ENCODE measurements at regions not wholly inside any gene's neighbourhood (a gene's known extent, or its start where the extent isn't known, plus 50 kb on each side); places are given as distances from the start of the nearest gene placed in this dataset.

- no peaks in the 10 kb centered on the region for H3K9me3 ChIP-seq (replicated peaks; ENCODE audit: control insufficient read depth, low read depth, low read length)
These were observed 1299.2 kb upstream of the ATXN8OS start for GRCh38 chr13:68808456-68808855.

DNA sequence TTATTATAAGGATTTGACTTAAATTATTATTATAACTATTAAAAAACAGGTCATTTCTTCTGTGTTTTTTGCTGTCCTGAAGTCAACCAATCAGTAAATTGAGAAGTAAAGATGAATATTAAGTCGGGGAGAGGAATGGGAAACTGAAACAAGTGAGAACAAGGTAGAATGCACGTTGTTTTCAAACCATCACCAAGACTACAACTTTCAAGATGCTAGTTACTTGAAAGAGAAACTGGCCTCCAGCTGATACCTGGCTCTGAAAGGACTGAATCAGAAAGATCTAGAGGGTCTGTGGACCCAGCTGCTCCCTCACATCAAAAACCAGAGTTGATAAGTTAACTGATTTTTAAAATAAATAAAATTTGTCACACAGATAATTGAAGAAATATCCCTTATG, 1301.5 kb upstream of the ATXN8OS start:
- no CpG with 5 or more reads among the region's 2 CpGs for WGBS (ENCODE audit: insufficient coverage)
- H3K27ac ChIP-seq (ENCODE audit: low read length): no peak overlapping the region
- no peak overlapping the region for H3K4me3 ChIP-seq (ENCODE audit: low read length)
- no peaks in the 10 kb centered on the region for H3K9me3 ChIP-seq (replicated peaks; ENCODE audit: control insufficient read depth, low read depth, low read length)
- H3K36me3 ChIP-seq (ENCODE audit: control insufficient read depth, insufficient read depth, low read length): no peaks in the 10 kb centered on the region
- H3K4me1 ChIP-seq (ENCODE audit: control insufficient read depth, insufficient read depth, low read length): no peaks in the 10 kb centered on the region
- no peaks in the 10 kb centered on the region for H3K27me3 ChIP-seq (ENCODE audit: control insufficient read depth, insufficient read depth, low read length)
- no peak for DNase-seq

More at GRCh38 chr13:68808456-68808855, 1299.2 kb upstream of the ATXN8OS start:
- Histone ChIP-seq H3K4me3 (ENCODE audit: low read length) (no peak overlapping the region), H3K27me3 (ENCODE audit: control insufficient read depth, insufficient read depth, low read length) (no peaks in the 10 kb centered on the region), H3K27ac (ENCODE audit: low read length) (no peak overlapping the region), H3K4me1 (ENCODE audit: control insufficient read depth, insufficient read depth, low read length) (no peaks in the 10 kb centered on the region), H3K36me3 (ENCODE audit: control insufficient read depth, insufficient read depth, low read length) (no peaks in the 10 kb centered on the region)
- DNase-seq: no peak
- WGBS (ENCODE audit: insufficient coverage): 60% methylated on average over 1 of the region's 3 CpGs

DNA sequence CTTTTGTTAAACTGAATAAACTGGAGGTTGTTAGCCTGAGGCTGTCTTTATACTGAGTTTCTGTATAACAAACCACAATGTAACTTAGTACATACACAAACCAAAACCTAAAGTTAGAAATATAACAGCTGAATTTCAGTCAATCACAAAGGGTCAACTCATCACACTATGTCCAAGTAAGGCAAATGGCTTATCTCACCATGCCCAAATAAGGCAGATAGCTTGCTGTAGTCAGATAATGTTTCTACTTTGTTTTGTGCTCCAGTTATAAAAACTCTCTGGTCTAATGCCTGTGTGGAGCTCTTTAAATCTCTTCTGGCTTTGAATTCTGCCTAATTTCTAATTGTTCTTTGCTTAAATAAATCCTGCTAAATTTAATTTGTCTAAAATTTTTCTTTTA, 1323.4 kb upstream of the ATXN8OS start:
- no peaks in the 10 kb centered on the region for H3K4me1 ChIP-seq (ENCODE audit: control insufficient read depth, insufficient read depth, low read length)
- H3K27me3 ChIP-seq (ENCODE audit: control insufficient read depth, insufficient read depth, low read length): no peaks in the 10 kb centered on the region
- H3K4me3 ChIP-seq (ENCODE audit: low read length): no peak overlapping the region
- H3K36me3 ChIP-seq (ENCODE audit: control insufficient read depth, insufficient read depth, low read length): no peaks in the 10 kb centered on the region
- peaks cover 3% of the 10 kb centered on the region for H3K9me3 ChIP-seq (replicated peaks; ENCODE audit: control insufficient read depth, low read depth, low read length)
- no peak for DNase-seq
- H3K27ac ChIP-seq (ENCODE audit: low read length): no peak overlapping the region

GRCh38 chr13:68759617-68760016, 1348.0 kb upstream of the ATXN8OS start:
- no peak for DNase-seq
- no peaks in the 10 kb centered on the region for H3K36me3 ChIP-seq (ENCODE audit: control insufficient read depth, insufficient read depth, low read length)
- no peak overlapping the region for H3K4me3 ChIP-seq (ENCODE audit: low read length)
- no peaks in the 10 kb centered on the region for H3K9me3 ChIP-seq (replicated peaks; ENCODE audit: control insufficient read depth, low read depth, low read length)
- no CpG with 5 or more reads among the region's 2 CpGs for WGBS (ENCODE audit: insufficient coverage)
- no peaks in the 10 kb centered on the region for H3K4me1 ChIP-seq (ENCODE audit: control insufficient read depth, insufficient read depth, low read length)
- H3K27me3 ChIP-seq (ENCODE audit: control insufficient read depth, insufficient read depth, low read length): no peaks in the 10 kb centered on the region
- H3K27ac ChIP-seq (ENCODE audit: low read length): no peak overlapping the region

GRCh38 chr13:68749796-68750195, 1357.8 kb upstream of the ATXN8OS start:
- Histone ChIP-seq H3K27me3 (ENCODE audit: control insufficient read depth, insufficient read depth, low read length) (no peaks in the 10 kb centered on the region), H3K4me1 (ENCODE audit: control insufficient read depth, insufficient read depth, low read length) (no peaks in the 10 kb centered on the region), H3K9me3 (replicated peaks; ENCODE audit: control insufficient read depth, low read depth, low read length) (no peaks in the 10 kb centered on the region), H3K27ac (ENCODE audit: low read length) (no peak overlapping the region), H3K4me3 (ENCODE audit: low read length) (no peak overlapping the region), H3K36me3 (ENCODE audit: control insufficient read depth, insufficient read depth, low read length) (no peaks in the 10 kb centered on the region)
- no peak for DNase-seq

GRCh38 chr13:68748038-68748437, 1359.6 kb upstream of the ATXN8OS start:
- DNase-seq: no peak
- H3K27ac ChIP-seq (ENCODE audit: low read length): no peak overlapping the region
- H3K36me3 ChIP-seq (ENCODE audit: control insufficient read depth, insufficient read depth, low read length): no peaks in the 10 kb centered on the region
- WGBS (ENCODE audit: insufficient coverage): 90% methylated on average over 2 of the region's 5 CpGs
- no peaks in the 10 kb centered on the region for H3K9me3 ChIP-seq (replicated peaks; ENCODE audit: control insufficient read depth, low read depth, low read length)
- H3K4me3 ChIP-seq (ENCODE audit: low read length): no peak overlapping the region
- no peaks in the 10 kb centered on the region for H3K27me3 ChIP-seq (ENCODE audit: control insufficient read depth, insufficient read depth, low read length)
- no peaks in the 10 kb centered on the region for H3K4me1 ChIP-seq (ENCODE audit: control insufficient read depth, insufficient read depth, low read length)

GRCh38 chr13:68745502-68745901, 1362.1 kb upstream of the ATXN8OS start:
- Histone ChIP-seq H3K9me3 (replicated peaks; ENCODE audit: control insufficient read depth, low read depth, low read length) (no peaks in the 10 kb centered on the region), H3K36me3 (ENCODE audit: control insufficient read depth, insufficient read depth, low read length) (no peaks in the 10 kb centered on the region), H3K4me1 (ENCODE audit: control insufficient read depth, insufficient read depth, low read length) (no peaks in the 10 kb centered on the region), H3K27ac (ENCODE audit: low read length) (no peak overlapping the region), H3K27me3 (ENCODE audit: control insufficient read depth, insufficient read depth, low read length) (no peaks in the 10 kb centered on the region), H3K4me3 (ENCODE audit: low read length) (no peak overlapping the region)
- DNase-seq: no peak
- no CpG with 5 or more reads among the region's 1 CpG for WGBS (ENCODE audit: insufficient coverage)

DNA sequence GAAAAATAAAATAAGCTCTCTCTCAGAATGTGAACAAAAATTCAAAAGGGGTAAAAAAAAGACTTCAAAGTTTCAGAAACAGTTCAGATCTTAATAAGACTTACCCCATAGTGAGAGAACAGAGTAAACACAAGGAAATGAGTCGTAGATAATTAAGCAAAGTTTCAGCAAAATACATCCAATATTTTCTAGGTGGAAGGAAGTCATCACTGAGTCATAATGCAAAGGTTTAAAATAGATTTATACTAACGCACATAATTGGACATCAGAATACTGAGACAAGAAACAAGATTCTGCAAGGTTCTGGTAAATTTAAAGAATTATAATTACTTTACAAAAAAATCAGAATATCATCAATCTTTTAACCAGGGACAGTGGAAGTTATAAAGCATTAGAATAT, 1370.7 kb upstream of the ATXN8OS start:
- H3K36me3 ChIP-seq (ENCODE audit: control insufficient read depth, insufficient read depth, low read length): no peaks in the 10 kb centered on the region
- H3K27me3 ChIP-seq (ENCODE audit: control insufficient read depth, insufficient read depth, low read length): no peaks in the 10 kb centered on the region
- H3K4me3 ChIP-seq (ENCODE audit: low read length): no peak overlapping the region
- no peak for DNase-seq
- no CpG with 5 or more reads among the region's 2 CpGs for WGBS (ENCODE audit: insufficient coverage)
- no peaks in the 10 kb centered on the region for H3K4me1 ChIP-seq (ENCODE audit: control insufficient read depth, insufficient read depth, low read length)
- H3K27ac ChIP-seq (ENCODE audit: low read length): no peak overlapping the region
- no peaks in the 10 kb centered on the region for H3K9me3 ChIP-seq (replicated peaks; ENCODE audit: control insufficient read depth, low read depth, low read length)

GRCh38 chr13:68727798-68728197, 1379.8 kb upstream of the ATXN8OS start:
- WGBS (ENCODE audit: insufficient coverage): 86% methylated on average over 1 of the region's 4 CpGs
- no peaks in the 10 kb centered on the region for H3K9me3 ChIP-seq (replicated peaks; ENCODE audit: control insufficient read depth, low read depth, low read length)
- no peak overlapping the region for H3K4me3 ChIP-seq (ENCODE audit: low read length)
- H3K4me1 ChIP-seq (ENCODE audit: control insufficient read depth, insufficient read depth, low read length): no peaks in the 10 kb centered on the region
- no peaks in the 10 kb centered on the region for H3K36me3 ChIP-seq (ENCODE audit: control insufficient read depth, insufficient read depth, low read length)
- no peaks in the 10 kb centered on the region for H3K27me3 ChIP-seq (ENCODE audit: control insufficient read depth, insufficient read depth, low read length)
- H3K27ac ChIP-seq (ENCODE audit: low read length): no peak overlapping the region
- no peak for DNase-seq

- no peaks in the 10 kb centered on the region for H3K9me3 ChIP-seq (replicated peaks; ENCODE audit: control insufficient read depth, low read depth, low read length)
- DNase-seq: no peak
- H3K4me3 ChIP-seq (ENCODE audit: low read length): no peak overlapping the region
- no peaks in the 10 kb centered on the region for H3K4me1 ChIP-seq (ENCODE audit: control insufficient read depth, insufficient read depth, low read length)
- H3K36me3 ChIP-seq (ENCODE audit: control insufficient read depth, insufficient read depth, low read length): no peaks in the 10 kb centered on the region
- no CpG with 5 or more reads among the region's 1 CpG for WGBS (ENCODE audit: insufficient coverage)
- H3K27me3 ChIP-seq (ENCODE audit: control insufficient read depth, insufficient read depth, low read length): no peaks in the 10 kb centered on the region
- no peak overlapping the region for H3K27ac ChIP-seq (ENCODE audit: low read length)
These were observed 1380.5 kb upstream of the ATXN8OS start for GRCh38 chr13:68727165-68727564.

- H3K36me3 ChIP-seq (ENCODE audit: control insufficient read depth, insufficient read depth, low read length): no peaks in the 10 kb centered on the region
- no peak for DNase-seq
- no peaks in the 10 kb centered on the region for H3K4me1 ChIP-seq (ENCODE audit: control insufficient read depth, insufficient read depth, low read length)
- 80% methylated on average over 1 of the region's 3 CpGs for WGBS (ENCODE audit: insufficient coverage)
- no peaks in the 10 kb centered on the region for H3K27me3 ChIP-seq (ENCODE audit: control insufficient read depth, insufficient read depth, low read length)
- H3K4me3 ChIP-seq (ENCODE audit: low read length): no peak overlapping the region
- H3K27ac ChIP-seq (ENCODE audit: low read length): no peak overlapping the region
- H3K9me3 ChIP-seq (replicated peaks; ENCODE audit: control insufficient read depth, low read depth, low read length): no peaks in the 10 kb centered on the region
These were observed 1387.8 kb upstream of the ATXN8OS start for GRCh38 chr13:68719815-68720214.

Measured in muscle of leg (tissue), 3 donors.